Esophagus muscularis mucosa (tissue), 3 donors: ENCODE measurements at regions not wholly inside any gene's neighbourhood (a gene's known extent, or its start where the extent isn't known, plus 50 kb on each side); places are given as distances from the start of the nearest gene placed in this dataset.

ENCODE experiments used
- CTCF ChIP-seq, 3 experiments: fragments of 200-600 bp in 2 of 3; fragments of 450-650 bp in 1 of 3; sonication (generic) in 2 of 3; IDR thresholded peaks; one replicate each; pipeline ENCODE4 v1.5.1; 2017 to 2019; ENCODE audit warnings: antibody characterized with exemption in 3 of 3, mild to moderate bottlenecking in 2 of 3, moderate library complexity in 1 of 3
- EP300 ChIP-seq: sonication (generic); formaldehyde crosslinking; IDR thresholded peaks from one replicate; pipeline ENCODE4 v1.6.1; 2017; ENCODE audit warnings: antibody characterized with exemption

GRCh38 chr5:96317945-96318344, 115.1 kb downstream of the PCSK1 start:
- no peak for TF ChIP-seq CTCF (IDR thresholded peaks at IDR 0.05)
- TF ChIP-seq EP300, result no peak
